ENCODE measurements at regions not wholly inside any gene's neighbourhood (a gene's known extent, or its start where the extent isn't known, plus 50 kb on each side); places are given as distances from the start of the nearest gene placed in this dataset.

GRCh38 chr17:77331301-77331864, 190.6 kb downstream of the SEC14L1 start:
- Histone ChIP-seq H3K36me3 (ENCODE audit: insufficient read depth, low read length) (peaks cover 23% of the 10 kb centered on the region), H3K79me2 (ENCODE audit: insufficient read depth, low read length) (peaks cover 92% of the 10 kb centered on the region), H3K4me1 (ENCODE audit: insufficient read depth, low read length) (peaks cover 20% of the 10 kb centered on the region), H4K20me1 (ENCODE audit: insufficient read depth, low read length) (peaks cover 63% of the 10 kb centered on the region), H3K4me3 (ENCODE audit: insufficient read depth, low read length) (peak overlapping the region; percentile 39), H3K9me3 (ENCODE audit: low read depth, low read length) (peaks cover 5% of the 10 kb centered on the region), H3K4me2 (ENCODE audit: insufficient read depth, low read length) (peak overlapping the region; percentile 54), H2AFZ (ENCODE audit: low read length) (no peak overlapping the region), H3K27me3 (ENCODE audit: insufficient read depth, low read length) (no peaks in the 10 kb centered on the region), H3K27ac (ENCODE audit: low read depth, low read length) (peak overlapping the region; percentile 85)
- DNase-seq (ENCODE audit: insufficient read length, low spot score, missing footprints): peak; percentile 97
- TF ChIP-seq CTCF (IDR thresholded peaks at IDR 0.05; ENCODE audit: extremely low read depth, low read depth, low read length): peak; percentile 89

- H3K9me3 ChIP-seq (ENCODE audit: low read depth, low read length): peaks cover 5% of the 10 kb centered on the region
- H4K20me1 ChIP-seq (ENCODE audit: insufficient read depth, low read length): peaks cover 58% of the 10 kb centered on the region
- no peak for TF ChIP-seq CTCF (IDR thresholded peaks at IDR 0.05; ENCODE audit: extremely low read depth, low read depth, low read length)
- H2AFZ ChIP-seq (ENCODE audit: low read length): no peak overlapping the region
- peaks cover 92% of the 10 kb centered on the region for H3K79me2 ChIP-seq (ENCODE audit: insufficient read depth, low read length)
- H3K4me2 ChIP-seq (ENCODE audit: insufficient read depth, low read length): peak overlapping the region; percentile 54
- peak overlapping the region; percentile 85 for H3K27ac ChIP-seq (ENCODE audit: low read depth, low read length)
- H3K4me1 ChIP-seq (ENCODE audit: insufficient read depth, low read length): peaks cover 17% of the 10 kb centered on the region
- peak; percentile 1 for DNase-seq (ENCODE audit: insufficient read length, low spot score, missing footprints)
- H3K36me3 ChIP-seq (ENCODE audit: insufficient read depth, low read length): peaks cover 19% of the 10 kb centered on the region
- no peak overlapping the region for H3K4me3 ChIP-seq (ENCODE audit: insufficient read depth, low read length)
- no peaks in the 10 kb centered on the region for H3K27me3 ChIP-seq (ENCODE audit: insufficient read depth, low read length)
Measured at GRCh38 chr17:77332034-77332971, 191.5 kb downstream of the SEC14L1 start.

GRCh38 chr17:77332981-77333685, 192.4 kb downstream of the SEC14L1 start:
- Histone ChIP-seq H3K27ac (ENCODE audit: low read depth, low read length) (peak overlapping the region; percentile 85), H3K79me2 (ENCODE audit: insufficient read depth, low read length) (peaks cover 92% of the 10 kb centered on the region), H4K20me1 (ENCODE audit: insufficient read depth, low read length) (peaks cover 52% of the 10 kb centered on the region), H3K4me3 (ENCODE audit: insufficient read depth, low read length) (no peak overlapping the region), H2AFZ (ENCODE audit: low read length) (no peak overlapping the region), H3K4me2 (ENCODE audit: insufficient read depth, low read length) (peak overlapping the region; percentile 74), H3K9me3 (ENCODE audit: low read depth, low read length) (peaks cover 5% of the 10 kb centered on the region), H3K27me3 (ENCODE audit: insufficient read depth, low read length) (no peaks in the 10 kb centered on the region), H3K4me1 (ENCODE audit: insufficient read depth, low read length) (peaks cover 17% of the 10 kb centered on the region), H3K36me3 (ENCODE audit: insufficient read depth, low read length) (peaks cover 12% of the 10 kb centered on the region)
- TF ChIP-seq CTCF (IDR thresholded peaks at IDR 0.05; ENCODE audit: extremely low read depth, low read depth, low read length): no peak
- peak; percentile 80 for DNase-seq (ENCODE audit: insufficient read length, low spot score, missing footprints)
